Endothelial cell of umbilical vein (primary cell): ENCODE measurements at regions not wholly inside any gene's neighbourhood (a gene's known extent, or its start where the extent isn't known, plus 50 kb on each side); places are given as distances from the start of the nearest gene placed in this dataset.

Experiments used
- BruUV-seq: library from RNA; stranded (reverse); fragments of 400-500 nt; replicated peaks from 2 replicates; lab custom pipeline; 2021; lab: Mats Ljungman, UMichigan
- CTCF ChIA-PET: fragments of 300-600, 350-600 bp; sonication (Branson Sonifier 250); formaldehyde crosslinking; loops from one replicate; lab custom pipeline; 2021; ENCODE audit warnings: antibody characterized with exemption, inconsistent platforms; lab: Charles Lee
- POLR2A ChIA-PET: fragments of 300-600, 350-600 bp; sonication (Branson Sonifier 250); formaldehyde crosslinking; loops from one replicate; lab custom pipeline; 2021; ENCODE audit warnings: antibody characterized with exemption, inconsistent platforms; lab: Charles Lee
- DNase-seq: peaks from one replicate; pipeline ENCODE4 v3.0.0-alpha.2; 2011; ENCODE audit warnings: low read depth, low spot score
- FAIRE-seq: peaks from 2 replicates; lab custom pipeline; 2011; peaks lifted over from hg19 to GRCh38; lab: Jason Lieb, UNC
- H2AFZ ChIP-seq: 2 replicates; pipeline ENCODE4 v1.6.0; 2012; ENCODE audit warnings: low read depth, low read length, control low read depth, inconsistent platforms
- H3K27ac ChIP-seq: 2 replicates; pipeline ENCODE4 v1.5.1; 2011; ENCODE audit warnings: low read depth, mild to moderate bottlenecking, control low read depth, low read length, moderate library complexity; ENCODE audit not compliant: insufficient read depth
- H3K27me3 ChIP-seq, 2 experiments: 2 replicates each; pipeline versions ENCODE4 v1.6.0 to v1.6.1; 2011; ENCODE audit warnings: low read length in 2 of 2, mixed read lengths in 1 of 2; ENCODE audit not compliant: control insufficient read depth in 2 of 2, insufficient read depth in 2 of 2
- H3K36me3 ChIP-seq, 2 experiments: 2 replicates in 1 of 2; 3 replicates in 1 of 2; pipeline ENCODE4 v1.5.1; 2011; ENCODE audit warnings: low read length in 2 of 2, mild to moderate bottlenecking in 1 of 2, moderate library complexity in 1 of 2; ENCODE audit not compliant: control insufficient read depth in 2 of 2, insufficient read depth in 2 of 2; ENCODE audit errors: extremely low read depth in 1 of 2
- H3K4me1 ChIP-seq: 3 replicates; pipeline ENCODE4 v1.5.1; 2011; ENCODE audit warnings: mild to moderate bottlenecking, low read length; ENCODE audit not compliant: control insufficient read depth, insufficient read depth; ENCODE audit errors: extremely low read depth
- H3K4me2 ChIP-seq: 2 replicates; pipeline ENCODE4 v1.6.1; 2011; ENCODE audit warnings: low read length, control low read depth, mixed read lengths; ENCODE audit not compliant: insufficient read depth
- H3K4me3 ChIP-seq, 3 experiments: fragments of 200-600 bp in 1 of 3; sonication (generic), shearing (Covaris generic) in 1 of 3; replicated peaks in 1 of 3; 2 replicates each; pipeline ENCODE4 v1.5.1; 2011 to 2016; ENCODE audit warnings: control low read depth in 3 of 3, low read length in 3 of 3, mild to moderate bottlenecking in 2 of 3, inconsistent platforms in 1 of 3, low read depth in 1 of 3, moderate library complexity in 1 of 3; ENCODE audit not compliant: insufficient read depth in 1 of 3
- H3K79me2 ChIP-seq: 2 replicates; pipeline ENCODE4 v1.6.0; 2012; ENCODE audit warnings: low read length, inconsistent platforms; ENCODE audit not compliant: control insufficient read depth, insufficient read depth
- H3K9ac ChIP-seq: replicated peaks from 2 replicates; pipeline ENCODE3; 2011; ENCODE audit warnings: low read length, control low read depth; ENCODE audit not compliant: insufficient read depth; ENCODE audit errors: extremely low read depth
- H3K9me1 ChIP-seq: replicated peaks from 3 replicates; pipeline ENCODE4 v1.6.0; 2011; ENCODE audit warnings: mild to moderate bottlenecking, low read length; ENCODE audit not compliant: control insufficient read depth, insufficient read depth; ENCODE audit errors: extremely low read depth
- H3K9me3 ChIP-seq: replicated peaks from 2 replicates; pipeline ENCODE4 v1.5.1; 2012; ENCODE audit warnings: low read length, inconsistent platforms; ENCODE audit not compliant: control insufficient read depth, insufficient read depth
- H4K20me1 ChIP-seq: replicated peaks from 2 replicates; pipeline ENCODE3; 2011; ENCODE audit warnings: mild to moderate bottlenecking, low read length; ENCODE audit not compliant: control insufficient read depth, insufficient read depth; ENCODE audit errors: extremely low read depth
- CTCF ChIP-seq, 2 donors: IDR thresholded peaks; 1 replicate in 1 of 2; 2 replicates in 1 of 2; pipeline ENCODE4 v1.5.1; 2011; ENCODE audit warnings: low read length in 2 of 2, mild to moderate bottlenecking in 2 of 2, moderate library complexity in 2 of 2, control low read depth in 1 of 2, inconsistent platforms in 1 of 2, low read depth in 1 of 2; ENCODE audit not compliant: insufficient read depth in 1 of 2; ENCODE audit errors: extremely low read depth in 1 of 2
- EZH2 ChIP-seq: IDR thresholded peaks from 2 replicates; pipeline ENCODE4 v1.6.1; 2012; ENCODE audit warnings: borderline replicate concordance, low read depth, mild to moderate bottlenecking, moderate library complexity, low read length, inconsistent platforms; ENCODE audit not compliant: severe bottlenecking
- FOS ChIP-seq: IDR thresholded peaks from 2 replicates; pipeline ENCODE4 v1.6.1; 2011; ENCODE audit warnings: mild to moderate bottlenecking, low read length, moderate library complexity, borderline replicate concordance; ENCODE audit not compliant: insufficient read depth
- GATA2 ChIP-seq: IDR thresholded peaks from 2 replicates; pipeline ENCODE4 v1.7.0; 2011; ENCODE audit warnings: low read depth, mild to moderate bottlenecking, moderate library complexity, mixed read lengths, low read length; ENCODE audit not compliant: insufficient read length, insufficient read depth
- JUN ChIP-seq: IDR thresholded peaks from 2 replicates; pipeline ENCODE4 v1.6.1; 2011; ENCODE audit warnings: borderline replicate concordance, low read depth; ENCODE audit not compliant: insufficient read length, insufficient read depth
- MAX ChIP-seq: IDR thresholded peaks from 2 replicates; pipeline ENCODE4 v1.6.1; 2011; ENCODE audit not compliant: insufficient read depth, insufficient read length
- MYC ChIP-seq: IDR thresholded peaks from one replicate; pipeline ENCODE4 v1.6.1; 2011; ENCODE audit warnings: mild to moderate bottlenecking, low read depth, low read length
- POLR2A ChIP-seq: IDR thresholded peaks from 2 replicates; pipeline ENCODE4 v1.6.1; 2012; ENCODE audit warnings: low read depth, mild to moderate bottlenecking, control low read depth, low read length
- POLR2AphosphoS5 ChIP-seq: IDR thresholded peaks from 2 replicates; pipeline ENCODE4 v1.6.1; 2012; ENCODE audit warnings: low read depth, mild to moderate bottlenecking, control low read depth, low read length, moderate library complexity; ENCODE audit not compliant: insufficient read depth
- dilution Hi-C: fragments of 300-500 bp; cut with MboI; formaldehyde crosslinking; loops from one replicate; pipeline ENCODE4 v1.15.0; 2019; ENCODE audit warnings: low sequenced_read_pairs; ENCODE audit not compliant: extremely low pct_ligation_motif_present
- intact Hi-C: fragments of 100-400 bp; cut with micrococcal nuclease; formaldehyde crosslinking; loops from one replicate; pipeline ENCODE4 v1.10.0; 2022

DNA sequence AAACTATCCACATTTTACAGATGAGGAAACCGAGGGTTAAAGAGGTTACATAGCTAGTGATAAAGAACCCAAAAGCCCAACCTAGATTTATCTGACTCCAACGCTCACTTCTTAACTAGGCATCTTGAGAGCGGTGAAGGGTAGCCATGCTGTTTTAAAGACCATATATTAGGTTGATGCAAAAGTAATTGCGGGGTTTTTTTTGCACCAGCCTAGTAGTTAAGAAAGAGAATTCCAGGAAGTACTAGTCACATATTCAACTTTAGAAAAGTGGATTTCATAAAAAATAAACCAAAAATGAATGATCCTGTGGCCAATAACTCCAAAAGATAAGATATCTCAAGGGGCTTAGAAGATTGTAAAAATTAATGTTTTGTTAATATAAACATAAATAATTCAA lies 162.1 kb downstream of the GLUL start:
- no peaks in the 10 kb centered on the region for H3K79me2 ChIP-seq
- H3K27ac ChIP-seq, result no peak overlapping the region
- no TSS peak for BruUV-seq
- ChIA-PET CTCF (no interaction called here), POLR2A (no interaction called here)
- H4K20me1 ChIP-seq, result no peaks in the 10 kb centered on the region
- dilution Hi-C loops (no loop called here), intact Hi-C loops (no loop called here)
- TF ChIP-seq EZH2 (no peak), CTCF (IDR thresholded peaks at IDR 0.05; ENCODE audit: extremely low read depth in 1 of 2, insufficient read depth in 1 of 2, low read depth in 1 of 2, low read length in 2 of 2) (no peak), MYC (no peak), POLR2A (no peak), MAX (no peak), JUN (no peak), GATA2 (no peak), FOS (no peak), POLR2AphosphoS5 (no peak)
- H3K4me2 ChIP-seq, result no peak overlapping the region
- no peaks in the 10 kb centered on the region for H3K9me3 ChIP-seq
- no peaks in the 10 kb centered on the region for H3K36me3 ChIP-seq
- H2AFZ ChIP-seq, result no peak overlapping the region
- H3K4me3 ChIP-seq, result no peak overlapping the region
- no peaks in the 10 kb centered on the region for H3K4me1 ChIP-seq
- DNase-seq (no peak), FAIRE-seq (no peak)
- no peak overlapping the region for H3K9ac ChIP-seq
- no peaks in the 10 kb centered on the region for H3K27me3 ChIP-seq
- H3K9me1 ChIP-seq, result no peaks in the 10 kb centered on the region
